Right atrium auricular region (tissue), 2 donors: ENCODE measurements at regions not wholly inside any gene's neighbourhood (a gene's known extent, or its start where the extent isn't known, plus 50 kb on each side); places are given as distances from the start of the nearest gene placed in this dataset.

ENCODE experiments used
- DNase-seq: peaks from one replicate; pipeline ENCODE4 v3.0.0-alpha.2; 2019; ENCODE audit warnings: low spot score
- H3K27ac ChIP-seq, 2 donors: fragments of 200-600 bp; sonication (generic); 1 replicate in 1 of 2; 2 replicates in 1 of 2; pipeline ENCODE4 v1.5.1; 2016 to 2019
- H3K27me3 ChIP-seq, 2 donors: fragments of 200-600 bp; sonication (generic); one replicate each; pipeline versions ENCODE4 v1.5.1 to v1.6.0; 2017 to 2019
- H3K36me3 ChIP-seq: fragments of 200-600 bp; sonication (generic); one replicate; pipeline ENCODE4 v1.5.1; 2016
- H3K4me1 ChIP-seq, 2 donors: fragments of 200-600 bp; sonication (generic); one replicate each; pipeline versions ENCODE4 v1.5.1 to v1.6.0; 2017 to 2019
- H3K4me3 ChIP-seq, 2 donors: fragments of 200-600 bp; sonication (generic); 1 replicate in 1 of 2; 2 replicates in 1 of 2; pipeline ENCODE4 v1.5.1; 2017 to 2019; ENCODE audit warnings: mild to moderate bottlenecking in 1 of 2, moderate library complexity in 1 of 2
- H3K9me3 ChIP-seq, 2 donors: fragments of 200-600 bp; sonication (generic); one replicate each; pipeline ENCODE4 v1.5.1; 2019
- TF ChIP-seq, protein P1 (sequence below), 2 donors: fragments of 200-600 bp; sonication (generic); IDR thresholded peaks; one replicate each; pipeline ENCODE4 v1.5.1; 2019; ENCODE audit warnings: antibody characterized with exemption in 2 of 2

DNA sequence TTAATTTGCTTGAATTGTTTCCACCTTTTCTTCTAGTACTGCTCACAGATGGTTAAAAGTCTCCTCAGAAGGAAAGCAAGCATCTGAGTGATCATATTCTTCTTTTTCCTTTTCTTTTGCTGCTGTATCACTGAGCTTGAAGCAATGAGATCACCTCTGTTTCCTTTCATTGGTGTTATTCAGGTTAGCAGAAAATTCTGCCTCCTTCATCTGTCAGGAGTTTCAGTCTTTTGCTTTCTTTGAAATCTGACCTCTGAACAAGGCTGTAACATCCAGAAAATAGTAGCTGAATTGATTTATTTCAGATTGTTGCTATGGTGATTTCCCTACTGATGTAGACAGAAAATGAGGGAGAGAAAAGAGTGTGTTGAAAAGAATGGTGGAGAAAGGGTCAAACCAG lies 343.0 kb downstream of the MFSD1 start:
- Histone ChIP-seq H3K9me3 (no peaks in the 10 kb centered on the region), H3K27ac (no peak overlapping the region), H3K27me3 (no peaks in the 10 kb centered on the region), H3K36me3 (no peaks in the 10 kb centered on the region), H3K4me1 (no peaks in the 10 kb centered on the region), H3K4me3 (no peak overlapping the region)
- TF ChIP-seq, protein P1, sequence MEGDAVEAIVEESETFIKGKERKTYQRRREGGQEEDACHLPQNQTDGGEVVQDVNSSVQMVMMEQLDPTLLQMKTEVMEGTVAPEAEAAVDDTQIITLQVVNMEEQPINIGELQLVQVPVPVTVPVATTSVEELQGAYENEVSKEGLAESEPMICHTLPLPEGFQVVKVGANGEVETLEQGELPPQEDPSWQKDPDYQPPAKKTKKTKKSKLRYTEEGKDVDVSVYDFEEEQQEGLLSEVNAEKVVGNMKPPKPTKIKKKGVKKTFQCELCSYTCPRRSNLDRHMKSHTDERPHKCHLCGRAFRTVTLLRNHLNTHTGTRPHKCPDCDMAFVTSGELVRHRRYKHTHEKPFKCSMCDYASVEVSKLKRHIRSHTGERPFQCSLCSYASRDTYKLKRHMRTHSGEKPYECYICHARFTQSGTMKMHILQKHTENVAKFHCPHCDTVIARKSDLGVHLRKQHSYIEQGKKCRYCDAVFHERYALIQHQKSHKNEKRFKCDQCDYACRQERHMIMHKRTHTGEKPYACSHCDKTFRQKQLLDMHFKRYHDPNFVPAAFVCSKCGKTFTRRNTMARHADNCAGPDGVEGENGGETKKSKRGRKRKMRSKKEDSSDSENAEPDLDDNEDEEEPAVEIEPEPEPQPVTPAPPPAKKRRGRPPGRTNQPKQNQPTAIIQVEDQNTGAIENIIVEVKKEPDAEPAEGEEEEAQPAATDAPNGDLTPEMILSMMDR (IDR thresholded peaks at IDR 0.05): no peak
- DNase-seq: no peak

DNA sequence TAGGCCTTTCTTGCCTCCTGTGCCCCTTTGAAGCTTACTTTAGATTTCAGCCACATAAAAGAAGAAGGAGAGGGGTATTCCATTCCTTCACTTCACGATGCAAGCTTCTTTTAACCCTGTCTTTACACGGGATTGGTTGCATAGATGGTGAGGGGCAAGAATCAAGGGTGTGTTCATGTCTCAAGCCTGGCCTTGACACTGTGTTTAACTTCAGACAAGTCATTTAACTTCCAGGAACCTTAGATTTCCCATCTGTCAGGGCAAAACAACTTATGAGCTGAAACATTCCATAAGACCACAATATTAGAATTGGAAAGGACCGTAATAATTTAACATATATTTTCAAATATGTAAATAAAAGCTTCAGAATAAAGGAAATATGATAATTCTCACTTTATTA lies 344.5 kb downstream of the MFSD1 start:
- no peak overlapping the region for H3K4me3 ChIP-seq

DNA sequence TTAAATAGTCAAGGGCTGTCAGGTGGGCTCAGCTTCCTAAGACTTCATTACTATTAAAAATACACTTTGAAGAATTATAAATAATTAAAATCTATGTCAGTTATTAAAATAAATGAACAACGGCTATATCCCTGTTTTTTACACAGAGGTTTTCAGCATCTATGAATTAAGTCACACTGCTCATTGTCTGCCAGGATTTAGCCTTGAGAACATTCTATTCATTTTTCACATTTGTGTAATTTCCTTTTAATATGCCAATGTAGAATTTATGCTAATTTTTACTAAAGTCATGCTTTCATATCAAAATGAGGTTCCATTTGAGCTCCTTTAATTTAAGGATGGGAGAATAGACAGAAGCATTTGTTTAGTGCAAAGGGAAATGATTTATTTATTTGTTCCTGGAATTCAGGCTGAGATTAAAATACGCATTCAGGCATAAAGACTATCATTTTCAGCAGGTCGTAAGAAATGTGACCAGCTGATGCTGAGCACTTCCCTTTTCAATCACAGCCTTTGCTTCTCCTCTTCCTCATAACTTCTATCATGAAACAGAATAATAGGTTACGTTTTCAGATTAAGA lies 345.1 kb downstream of the MFSD1 start:
- no peaks in the 10 kb centered on the region for H3K9me3 ChIP-seq
- DNase-seq: no peak
- no peaks in the 10 kb centered on the region for H3K27me3 ChIP-seq
- H3K4me3 ChIP-seq: no peak overlapping the region
- no peaks in the 10 kb centered on the region for H3K36me3 ChIP-seq
- H3K4me1 ChIP-seq: no peaks in the 10 kb centered on the region
- TF ChIP-seq, protein P1 (IDR thresholded peaks at IDR 0.05): no peak
- no peak overlapping the region for H3K27ac ChIP-seq

More for the DNA sequence above, 344.5 kb downstream of the MFSD1 start:
- Histone ChIP-seq H3K4me1 (no peaks in the 10 kb centered on the region), H3K36me3 (no peaks in the 10 kb centered on the region), H3K27ac (no peak overlapping the region), H3K27me3 (no peaks in the 10 kb centered on the region), H3K9me3 (no peaks in the 10 kb centered on the region)
- no peak for DNase-seq
- TF ChIP-seq, protein P1 (IDR thresholded peaks at IDR 0.05): no peak

DNA sequence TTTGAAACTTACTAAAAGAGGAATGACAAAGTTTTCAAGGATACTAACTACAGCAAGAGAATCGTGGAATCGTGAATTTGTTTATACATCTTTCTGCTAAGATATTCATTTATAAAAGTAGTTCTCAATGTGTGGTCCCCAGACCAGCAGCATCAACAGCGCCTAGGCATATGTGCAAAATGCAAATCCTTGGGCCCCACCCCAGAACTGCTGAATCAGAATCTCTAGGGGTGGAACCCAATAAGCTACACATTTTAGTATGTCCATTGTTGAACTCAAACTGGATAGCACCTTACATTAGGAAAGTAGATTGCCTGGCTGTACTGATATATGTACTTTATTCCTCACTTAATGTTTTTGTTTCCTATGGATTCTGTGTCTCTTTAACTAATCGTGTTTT lies 346.0 kb downstream of the MFSD1 start:
- no peaks in the 10 kb centered on the region for H3K9me3 ChIP-seq
- TF ChIP-seq, protein P1 (IDR thresholded peaks at IDR 0.05): no peak
- H3K27me3 ChIP-seq: no peaks in the 10 kb centered on the region
- no peak overlapping the region for H3K4me3 ChIP-seq
- no peaks in the 10 kb centered on the region for H3K36me3 ChIP-seq
- no peak for DNase-seq
- H3K27ac ChIP-seq: no peak overlapping the region
- H3K4me1 ChIP-seq: no peaks in the 10 kb centered on the region

DNA sequence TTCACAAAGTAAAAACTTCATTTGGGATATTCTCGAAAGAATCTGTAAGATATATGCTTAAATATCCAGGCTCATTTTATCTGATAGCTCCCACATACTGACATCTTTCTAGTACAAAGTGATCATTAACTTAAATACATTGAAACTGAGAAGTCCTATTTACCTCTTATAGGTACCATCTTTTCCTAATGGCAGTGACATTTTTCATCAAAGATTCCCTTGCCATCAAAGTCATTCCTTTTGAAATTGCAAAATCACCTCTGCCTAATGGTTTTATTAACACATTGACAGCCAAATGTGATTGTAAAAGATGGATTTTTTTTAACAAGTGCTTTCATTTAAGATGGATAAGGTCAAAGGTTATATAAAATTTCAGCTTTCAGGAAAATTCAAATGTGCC lies 346.6 kb downstream of the MFSD1 start:
- Histone ChIP-seq H3K36me3 (no peaks in the 10 kb centered on the region), H3K9me3 (no peaks in the 10 kb centered on the region), H3K27ac (no peak overlapping the region), H3K4me3 (no peak overlapping the region), H3K4me1 (no peaks in the 10 kb centered on the region), H3K27me3 (no peaks in the 10 kb centered on the region)
- no peak for DNase-seq
- TF ChIP-seq, protein P1 (IDR thresholded peaks at IDR 0.05): no peak

DNA sequence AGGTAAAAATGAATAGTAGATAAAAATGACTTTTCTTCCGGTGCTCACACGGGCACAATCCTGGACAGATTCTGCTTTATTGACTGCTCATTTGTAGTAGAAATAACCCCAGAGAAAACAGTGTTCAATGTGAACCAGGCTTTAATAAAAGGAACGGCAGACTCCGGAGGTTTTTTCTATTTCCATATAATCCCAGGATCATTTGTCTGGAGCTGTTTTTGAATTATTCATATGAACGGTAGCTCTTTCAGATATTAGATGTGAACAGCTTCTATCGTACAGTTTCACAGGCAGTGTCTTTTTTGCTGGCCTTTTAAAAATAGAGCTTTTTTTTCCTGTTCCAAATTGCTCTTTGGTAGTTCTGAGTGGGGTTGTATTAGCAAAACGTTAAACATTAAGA lies 347.3 kb downstream of the MFSD1 start:
- no peak overlapping the region for H3K4me3 ChIP-seq
- no peak overlapping the region for H3K27ac ChIP-seq
- no peaks in the 10 kb centered on the region for H3K4me1 ChIP-seq
- no peak for DNase-seq
- no peaks in the 10 kb centered on the region for H3K9me3 ChIP-seq
- H3K36me3 ChIP-seq: no peaks in the 10 kb centered on the region
- TF ChIP-seq, protein P1 (IDR thresholded peaks at IDR 0.05): no peak
- no peaks in the 10 kb centered on the region for H3K27me3 ChIP-seq
